NCI-H1436 (cell line): ENCODE measurements at regions not wholly inside any gene's neighbourhood (a gene's known extent, or its start where the extent isn't known, plus 50 kb on each side); places are given as distances from the start of the nearest gene placed in this dataset.
A peak's percentile ranks its signal among the peaks of the same experiment; 100 is the strongest.
"Not testable (repeated sequence)": the region's sequence is repeated elsewhere in the genome, so short reads cannot be mapped to it uniquely, and the experiment has no call there.

Experiments
- DNase-seq: peaks from one replicate; lab custom pipeline; 2025; lab: John Stamatoyannopoulos, UW

DNA sequence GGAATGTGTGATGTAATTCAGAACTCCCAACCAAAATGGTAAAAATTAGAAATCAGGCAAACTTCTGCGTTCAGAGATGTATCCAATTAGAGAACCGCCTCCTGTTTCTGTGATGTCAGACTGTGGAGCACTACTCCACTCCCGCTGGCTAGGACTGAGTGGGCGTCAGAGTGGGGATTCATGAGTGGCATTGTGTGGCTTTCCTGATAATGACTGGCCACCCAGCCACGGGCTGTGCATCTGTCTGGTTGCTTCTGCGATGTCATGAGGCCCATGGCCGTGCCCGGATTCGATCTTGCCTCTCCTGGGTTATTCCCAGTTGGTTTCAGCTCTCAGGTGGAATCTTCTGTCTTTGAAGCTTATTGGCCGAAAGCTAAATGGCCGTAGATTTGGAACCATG lies 87.1 kb upstream of the KCNA1 start:
- DNase-seq: no peak

DNA sequence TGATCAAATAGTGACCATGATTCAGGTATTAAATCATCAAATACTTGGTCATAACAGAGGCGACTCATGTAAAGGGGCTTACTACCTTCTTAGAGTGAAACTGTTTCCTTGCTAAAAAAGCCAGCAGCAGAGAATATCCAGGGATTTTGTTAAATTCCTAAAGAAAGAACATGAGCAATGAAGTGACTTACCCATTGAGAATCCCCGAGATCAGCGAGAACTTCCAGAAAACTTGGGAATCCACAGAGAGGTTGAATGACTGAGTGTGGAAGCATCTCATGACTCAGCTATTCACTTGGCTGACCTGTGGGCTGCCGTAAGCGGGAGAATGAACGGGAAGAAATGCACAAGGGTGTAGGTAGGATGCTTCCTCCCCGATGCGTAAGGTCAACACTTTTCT lies 85.3 kb upstream of the KCNA1 start:
- DNase-seq: no peak

DNA sequence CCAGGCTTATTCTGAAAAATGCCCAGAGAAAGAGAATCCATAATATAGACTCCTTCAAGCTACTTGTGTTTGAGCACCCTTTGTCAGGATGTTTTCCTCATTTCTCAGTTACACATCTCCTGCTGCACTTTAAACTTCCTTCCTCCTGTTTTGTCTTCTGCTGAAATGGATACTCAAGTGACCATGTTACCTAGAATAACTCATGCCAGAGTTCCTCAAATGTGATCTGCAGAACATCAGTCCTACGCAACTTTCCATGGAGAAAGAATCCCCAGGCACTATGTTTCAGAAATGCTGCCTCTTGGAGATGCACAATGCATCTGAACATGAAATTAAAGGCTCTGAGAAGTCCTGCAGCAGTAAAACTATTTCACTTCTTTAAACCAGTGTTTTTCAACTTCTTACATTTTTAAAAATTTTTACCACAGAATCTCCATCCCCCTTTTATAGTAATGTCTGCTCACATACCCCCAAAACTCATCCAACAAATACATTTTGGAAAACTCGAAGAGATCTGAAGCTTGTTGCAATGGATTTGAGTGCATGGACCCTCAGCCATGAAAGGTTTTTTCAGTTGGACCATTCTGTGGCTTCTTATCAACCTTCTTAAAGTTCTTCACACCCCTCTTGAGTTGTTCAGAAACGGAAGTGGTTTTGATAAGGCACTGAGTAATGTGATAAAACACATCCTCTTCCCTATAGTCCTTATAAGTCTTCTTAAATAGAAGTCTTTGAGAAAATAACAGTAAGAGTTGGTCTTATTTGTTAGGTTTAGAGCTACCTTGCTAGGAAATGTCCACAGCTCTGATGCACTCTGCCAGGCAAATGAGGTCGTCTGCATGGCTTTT lies 84.5 kb upstream of the KCNA1 start:
- DNase-seq: no peak

DNA sequence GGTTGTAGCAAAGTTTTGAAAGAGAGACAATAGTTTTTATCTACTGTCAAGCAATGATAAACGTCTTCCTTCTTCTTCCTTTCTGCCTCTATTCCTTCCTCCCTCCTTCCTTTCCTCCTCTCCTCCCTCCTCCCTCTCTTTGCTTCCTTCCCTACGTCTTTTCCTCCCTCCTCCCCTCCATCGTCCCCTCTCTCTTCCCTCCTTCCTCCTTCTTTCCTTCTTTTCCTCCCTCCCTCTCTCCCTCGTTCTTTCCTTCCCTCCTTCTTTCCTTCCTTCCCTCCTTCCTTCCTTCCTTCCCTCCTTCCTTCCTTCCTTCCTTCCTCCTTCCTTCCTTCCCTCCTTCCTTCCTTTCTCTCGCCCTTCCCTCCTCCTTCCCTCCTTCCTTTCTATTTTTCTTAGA lies 82.8 kb upstream of the KCNA1 start:
- DNase-seq: no peak

DNA sequence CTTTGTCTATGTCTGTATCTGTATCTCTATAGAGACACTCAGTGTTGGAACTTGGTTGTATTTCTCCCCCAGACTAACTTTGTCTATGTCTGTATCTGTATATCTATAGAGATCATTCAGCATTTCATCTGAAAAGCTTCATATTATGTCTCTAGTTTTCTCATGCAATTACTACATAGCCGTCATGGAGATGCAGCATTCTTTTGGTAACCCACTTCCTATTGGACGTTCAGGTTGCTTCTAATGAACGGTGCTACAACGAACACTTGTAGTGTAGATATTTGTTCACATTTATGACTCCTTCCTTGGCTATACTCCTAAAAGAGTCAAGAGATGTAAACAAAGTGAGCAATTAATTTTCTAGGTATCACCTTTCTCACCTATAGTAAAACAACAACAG lies 81.5 kb upstream of the KCNA1 start:
- DNase-seq: no peak

DNA sequence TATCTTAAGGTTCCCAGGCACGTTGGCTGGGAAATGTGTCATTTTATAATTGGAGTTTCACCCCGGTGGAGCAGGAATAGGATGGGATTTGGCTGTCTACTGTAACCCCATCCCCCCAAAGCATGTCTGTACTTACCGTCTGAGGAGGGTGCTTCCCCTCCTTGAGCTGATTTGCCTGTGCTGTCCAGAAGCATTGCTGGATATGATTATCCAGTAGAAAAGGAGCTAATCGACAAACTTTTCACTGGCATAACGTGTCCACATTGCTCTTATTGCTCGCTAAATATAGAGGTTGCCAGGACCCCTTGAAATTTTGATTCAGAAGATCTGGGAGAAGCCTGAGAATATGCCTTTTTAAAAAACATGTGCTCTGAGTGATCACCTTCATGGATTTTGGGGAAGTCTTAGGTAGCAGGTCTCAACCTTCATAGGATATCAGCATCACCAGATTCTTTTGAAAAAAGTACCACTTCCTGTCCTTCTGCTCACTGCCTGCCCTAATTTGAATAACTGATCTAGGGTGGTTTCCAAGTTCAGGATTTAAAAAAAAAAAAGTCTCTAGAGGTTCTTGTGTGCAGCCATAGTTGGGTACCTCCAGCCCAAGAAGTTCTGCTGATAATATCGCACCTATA lies 80.4 kb upstream of the KCNA1 start:
- no peak for DNase-seq

DNA sequence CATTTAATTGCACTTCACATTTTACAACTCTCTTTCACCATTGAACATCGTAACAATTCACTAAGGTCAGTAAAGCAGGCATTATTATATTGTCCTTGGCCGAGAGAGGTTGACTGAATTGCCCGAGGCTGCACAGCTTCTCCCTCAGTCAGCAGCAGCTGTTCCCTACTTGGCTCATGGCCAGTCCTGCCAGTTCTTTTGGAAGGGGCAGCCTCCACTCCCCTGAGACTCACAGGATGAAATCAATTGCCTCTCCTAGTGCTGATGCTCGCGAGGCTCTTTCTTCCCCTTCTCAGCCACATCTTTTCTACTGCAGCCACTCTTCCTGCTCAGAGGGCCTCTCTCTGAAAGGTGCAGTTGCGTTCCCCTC lies 79.9 kb upstream of the KCNA1 start:
- DNase-seq: peak; percentile 53

DNA sequence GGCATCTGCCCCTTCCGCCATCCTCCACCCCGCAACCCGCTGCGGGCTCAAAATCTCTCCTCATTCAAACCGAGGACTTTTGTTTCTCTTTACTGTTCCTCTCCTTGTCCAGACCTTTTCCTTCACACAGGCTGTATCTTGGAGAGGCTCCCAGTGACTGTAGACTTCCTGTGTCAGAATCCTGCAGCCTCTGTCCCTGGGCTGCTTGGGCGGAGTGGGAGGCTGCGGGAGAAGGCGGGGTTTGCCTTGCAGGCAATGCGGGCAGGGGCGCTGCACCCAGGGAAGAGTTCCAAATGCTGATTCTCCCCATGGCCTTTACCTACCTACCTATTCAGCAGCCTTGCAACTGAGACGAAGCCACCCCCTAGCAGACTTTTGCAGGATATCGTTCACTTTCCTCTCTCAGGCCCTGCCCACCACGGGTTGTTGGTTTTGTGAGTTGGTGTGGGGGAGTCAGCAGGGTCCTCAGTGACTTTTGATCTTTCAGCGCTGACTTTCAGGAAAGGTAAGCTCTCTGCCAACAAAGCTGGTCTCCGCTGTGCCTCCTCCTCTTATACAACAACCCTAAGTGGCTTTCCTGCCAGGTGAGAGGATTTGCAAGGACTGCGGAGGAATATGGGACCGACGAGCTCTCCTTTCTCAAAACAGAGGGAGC lies 79.0 kb upstream of the KCNA1 start:
- no peak for DNase-seq

DNA sequence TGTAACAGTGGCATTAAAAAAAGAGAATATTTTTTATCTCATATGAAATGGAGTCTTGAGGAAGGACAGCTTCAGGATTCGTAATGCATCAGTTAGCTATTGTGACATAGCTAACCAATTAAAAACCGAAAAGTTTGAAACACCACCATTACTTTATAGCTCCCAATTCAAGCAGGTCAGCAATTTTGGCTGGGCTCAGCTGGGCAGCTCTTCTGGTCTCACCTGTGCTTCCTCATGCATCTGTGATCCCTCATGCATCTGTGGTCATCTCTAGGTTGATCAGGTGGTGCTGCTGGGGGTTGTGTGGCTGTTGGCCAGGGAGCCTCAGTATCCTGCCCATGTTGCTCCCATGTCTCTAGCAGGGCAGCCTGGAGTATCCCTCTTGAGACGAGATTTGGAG lies 76.7 kb upstream of the KCNA1 start:
- no peak for DNase-seq

DNA sequence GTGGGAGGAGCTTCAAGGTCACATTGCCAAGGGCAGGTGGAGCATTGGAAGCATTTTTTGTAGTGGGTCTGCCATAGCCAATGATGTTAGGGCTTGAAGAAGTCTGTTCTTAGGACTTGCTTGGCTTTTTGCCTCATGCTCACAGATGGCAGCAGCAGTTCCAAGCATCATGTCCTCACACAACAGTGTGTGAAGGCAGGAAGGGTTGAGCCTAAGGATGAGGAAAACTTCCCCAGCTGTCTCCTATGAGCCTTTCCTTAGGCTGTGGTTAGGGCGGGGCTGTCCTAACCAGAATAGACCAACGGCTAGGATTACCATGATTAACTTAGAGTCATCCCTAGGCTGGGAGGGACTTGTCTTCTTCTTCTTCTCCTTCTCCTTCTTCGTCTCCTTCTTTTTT lies 76.2 kb upstream of the KCNA1 start:
- DNase-seq: no peak

DNA sequence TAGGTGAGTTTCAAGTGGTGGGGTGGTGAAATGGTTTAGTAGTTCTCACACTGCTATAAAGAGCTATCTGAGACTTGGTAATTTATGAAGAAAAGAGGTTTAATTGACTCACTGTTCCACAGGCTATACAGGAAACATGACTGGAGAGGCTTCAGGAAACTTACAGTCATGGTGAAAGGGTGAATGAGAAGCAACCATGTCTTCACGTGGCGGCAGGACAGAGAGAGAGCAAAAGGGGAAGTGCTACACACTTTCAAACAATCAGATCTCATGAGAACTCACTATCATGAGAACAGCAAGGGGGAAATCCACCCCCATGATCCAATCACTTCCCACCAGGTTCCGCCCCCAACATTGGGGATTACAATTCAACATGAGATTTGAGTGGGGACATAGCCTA lies 67.3 kb upstream of the KCNA1 start:
- not testable (repeated sequence) for DNase-seq

DNA sequence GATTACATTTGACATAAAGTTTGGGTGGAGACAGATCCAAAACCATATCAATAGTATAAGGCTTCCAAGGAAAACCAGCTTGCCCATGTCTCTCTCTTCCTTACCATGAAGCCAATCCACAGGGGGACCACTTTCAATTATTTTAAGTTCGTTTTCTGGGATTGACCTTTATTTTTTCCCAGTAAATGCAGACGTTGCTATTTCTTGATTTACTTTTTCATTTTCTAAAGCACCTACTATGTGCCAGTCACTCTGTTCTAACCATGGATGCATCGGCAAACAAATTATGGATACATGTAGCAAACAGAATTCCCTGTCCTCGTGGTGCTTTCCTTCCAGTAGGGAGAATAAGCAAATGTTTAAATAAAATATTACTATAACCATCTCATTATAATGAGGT lies 65.8 kb upstream of the KCNA1 start:
- DNase-seq: no peak

DNA sequence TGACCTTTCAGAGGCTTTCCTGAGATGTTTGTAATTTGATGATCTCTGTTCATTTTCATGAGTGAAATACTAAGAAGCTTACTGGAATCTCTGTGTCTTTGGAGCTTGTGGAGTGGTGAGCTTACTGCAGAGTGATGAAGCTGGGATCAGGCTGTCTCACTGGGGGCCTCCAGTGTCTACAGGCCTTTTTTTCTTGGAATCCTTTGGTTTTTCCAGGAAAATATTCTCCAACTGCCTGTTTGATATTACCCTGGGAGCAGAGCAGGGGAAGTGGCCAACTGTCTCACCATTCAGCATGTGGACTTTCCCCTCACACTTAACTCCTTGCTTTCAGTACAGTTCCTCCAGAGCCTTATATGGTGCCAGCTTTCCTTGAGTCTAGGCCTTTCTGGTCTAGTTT lies 62.0 kb upstream of the KCNA1 start:
- DNase-seq: no peak

DNA sequence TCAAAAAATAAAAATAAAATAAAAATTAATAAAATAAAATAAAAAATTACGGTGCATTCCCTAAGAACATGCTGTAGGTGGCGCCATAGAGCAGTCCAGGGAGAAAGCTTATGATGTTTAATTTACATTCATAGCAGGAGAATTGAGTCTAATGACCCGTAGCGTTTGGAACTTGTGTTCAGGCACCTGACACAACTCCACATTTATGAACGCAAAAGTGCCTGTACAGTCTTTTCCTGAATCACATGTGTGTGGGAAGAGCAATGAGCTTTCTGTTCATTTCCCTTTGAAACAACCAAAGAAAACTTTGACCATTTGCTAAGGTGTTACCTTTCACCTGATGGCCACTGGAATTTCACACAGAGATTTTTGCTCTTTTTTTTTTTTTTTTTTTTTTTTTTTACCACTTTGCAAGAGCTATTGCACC lies 60.6 kb upstream of the KCNA1 start:
- peak; percentile 5 for DNase-seq

DNA sequence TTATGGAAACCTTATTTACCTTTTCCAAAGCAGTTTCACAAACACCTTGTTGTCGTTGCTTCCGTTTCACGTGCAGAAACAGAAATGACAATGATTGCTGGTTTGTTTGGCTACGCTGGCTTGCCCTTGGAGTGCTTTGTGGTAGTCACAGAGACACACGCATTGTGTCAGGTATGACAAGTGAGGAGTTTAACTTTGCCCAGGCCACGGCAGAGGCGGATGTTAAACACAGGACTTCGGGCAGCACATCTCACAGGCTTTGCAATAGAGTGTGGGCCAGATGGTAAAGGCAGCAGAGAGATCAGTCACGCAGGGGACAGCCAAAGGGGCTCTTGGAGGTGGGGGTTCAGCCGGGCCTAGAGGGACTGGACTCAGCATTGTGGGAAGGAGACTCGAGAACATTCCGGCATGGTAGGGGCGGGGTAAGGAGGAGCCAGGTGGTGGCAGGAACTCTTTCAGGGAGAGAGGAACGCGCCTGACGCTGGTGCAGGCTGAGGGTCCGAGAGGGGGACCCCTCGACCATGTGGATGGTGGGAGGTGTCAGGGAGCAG lies 59.8 kb upstream of the KCNA1 start:
- no peak for DNase-seq

DNA sequence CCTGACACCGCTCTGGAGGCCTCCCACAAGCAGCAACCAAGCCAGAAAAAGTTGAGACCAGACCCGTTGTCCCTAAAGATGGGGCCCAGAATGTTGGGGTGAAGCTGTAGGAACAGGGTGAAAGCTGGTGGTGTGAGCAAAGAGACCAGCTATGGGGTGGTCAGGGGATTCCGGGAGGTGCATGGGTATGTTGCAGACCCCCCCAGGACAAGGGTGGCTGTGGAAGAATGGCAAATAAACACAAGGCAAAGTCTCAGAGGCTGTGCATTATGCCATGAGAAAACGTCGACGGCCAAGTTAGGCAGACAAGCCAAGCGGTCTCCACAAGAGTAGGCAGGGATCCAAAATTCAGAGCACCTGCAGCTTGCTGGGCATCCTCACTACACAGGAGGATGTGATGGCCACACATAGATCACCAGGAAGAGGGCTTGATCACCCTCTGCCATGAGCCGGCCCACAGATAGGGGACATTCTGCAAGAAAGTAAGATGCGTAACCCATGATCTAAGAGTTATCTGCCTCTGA lies 58.8 kb upstream of the KCNA1 start:
- no peak for DNase-seq

DNA sequence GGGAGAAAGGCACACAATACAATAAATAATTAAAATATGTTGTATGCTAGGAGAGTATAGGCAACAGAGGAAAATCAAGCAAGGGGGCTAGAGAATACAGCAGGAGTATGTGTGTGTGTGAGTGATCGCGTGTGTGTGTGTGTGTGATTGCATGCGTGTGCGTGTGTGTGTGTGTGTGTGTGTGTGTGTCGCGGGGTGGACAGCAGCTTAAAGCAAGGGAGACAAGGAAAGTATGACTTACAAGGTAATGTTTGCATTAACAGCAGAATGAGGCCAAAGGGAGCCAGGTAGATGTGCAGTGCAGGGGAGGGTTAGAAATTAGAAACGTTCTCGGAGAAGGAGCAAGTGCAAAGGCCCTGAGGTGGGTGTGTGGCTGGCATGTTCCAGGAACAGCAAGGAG lies 57.4 kb upstream of the KCNA1 start:
- DNase-seq: no peak

DNA sequence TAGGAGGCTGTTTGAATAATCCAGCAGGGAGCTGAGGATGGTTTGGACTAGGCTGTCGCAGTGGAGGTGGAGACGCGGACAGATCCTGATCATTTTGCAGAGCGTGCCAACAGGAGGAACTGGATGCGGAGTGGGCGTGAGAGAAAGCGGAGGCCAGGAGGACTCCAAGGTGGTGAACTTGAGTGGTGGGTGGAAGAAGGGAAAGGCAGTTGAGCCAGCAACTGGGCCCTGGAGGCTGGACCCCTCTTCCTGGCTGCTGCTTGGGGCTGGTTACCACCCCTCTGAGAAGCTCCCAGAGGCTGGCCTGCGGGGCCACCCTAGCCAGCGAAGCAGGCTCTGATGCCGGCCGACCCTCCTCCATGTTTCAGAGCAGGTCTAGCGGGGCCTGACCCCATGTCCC lies 56.8 kb upstream of the KCNA1 start:
- DNase-seq: no peak

DNA sequence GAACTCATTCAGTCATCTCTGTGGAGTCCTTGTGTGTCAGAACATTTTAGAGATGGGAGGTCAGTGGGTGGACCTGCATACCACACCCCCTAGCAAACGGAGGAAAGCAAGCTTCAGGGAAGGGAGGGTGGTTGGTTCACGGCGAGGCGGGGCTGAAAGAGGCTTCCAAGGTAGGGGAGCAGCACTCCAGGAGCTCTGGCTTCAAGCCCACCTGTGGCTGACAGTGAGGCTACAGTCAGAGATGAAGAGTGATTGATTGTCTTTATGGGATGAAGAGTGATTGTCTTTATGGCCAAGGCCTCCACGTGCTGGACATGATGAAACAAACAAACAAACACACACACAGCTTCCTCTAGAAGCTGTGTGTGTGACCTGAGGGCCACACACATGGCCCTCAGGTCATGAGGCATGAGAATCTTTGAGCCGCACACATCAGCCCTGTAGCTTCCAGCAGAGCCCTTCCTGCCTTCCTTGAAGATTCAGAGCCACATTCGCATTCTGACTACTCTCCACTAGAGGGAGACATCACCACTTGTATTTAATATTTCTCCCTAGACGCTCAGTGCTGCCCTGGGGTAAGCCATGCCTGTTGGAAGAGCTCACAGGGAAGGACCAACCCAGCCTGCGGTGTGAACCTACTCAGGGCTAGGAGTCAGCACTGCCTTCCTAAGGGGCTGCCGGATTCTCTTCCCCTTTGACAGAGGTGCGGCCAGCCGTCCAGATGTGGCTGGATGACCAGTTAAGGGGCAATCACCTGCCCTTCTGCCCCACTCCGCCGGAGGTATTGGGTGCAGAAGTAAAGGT lies 54.4 kb upstream of the KCNA1 start:
- peak; percentile 80 for DNase-seq

DNA sequence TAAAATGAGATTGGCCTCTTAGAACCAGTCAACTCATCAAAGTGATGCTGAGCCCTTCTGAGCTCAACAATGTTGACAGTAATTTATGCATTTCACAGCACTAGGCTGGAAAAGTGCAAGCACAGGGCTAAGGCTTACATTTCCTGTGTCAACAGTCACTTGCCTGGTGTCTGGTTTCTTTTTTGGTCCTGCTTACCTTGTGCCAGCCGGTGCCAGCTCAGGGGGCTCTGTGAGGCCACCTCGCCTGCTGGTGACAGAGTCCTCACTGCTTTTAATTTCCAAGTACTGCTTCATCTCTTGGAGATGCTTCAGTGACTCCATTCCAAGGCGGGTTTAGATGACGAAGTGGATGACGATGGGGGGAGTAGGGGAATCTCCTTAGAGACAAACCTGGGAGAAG lies 53.1 kb upstream of the KCNA1 start:
- no peak for DNase-seq

DNA sequence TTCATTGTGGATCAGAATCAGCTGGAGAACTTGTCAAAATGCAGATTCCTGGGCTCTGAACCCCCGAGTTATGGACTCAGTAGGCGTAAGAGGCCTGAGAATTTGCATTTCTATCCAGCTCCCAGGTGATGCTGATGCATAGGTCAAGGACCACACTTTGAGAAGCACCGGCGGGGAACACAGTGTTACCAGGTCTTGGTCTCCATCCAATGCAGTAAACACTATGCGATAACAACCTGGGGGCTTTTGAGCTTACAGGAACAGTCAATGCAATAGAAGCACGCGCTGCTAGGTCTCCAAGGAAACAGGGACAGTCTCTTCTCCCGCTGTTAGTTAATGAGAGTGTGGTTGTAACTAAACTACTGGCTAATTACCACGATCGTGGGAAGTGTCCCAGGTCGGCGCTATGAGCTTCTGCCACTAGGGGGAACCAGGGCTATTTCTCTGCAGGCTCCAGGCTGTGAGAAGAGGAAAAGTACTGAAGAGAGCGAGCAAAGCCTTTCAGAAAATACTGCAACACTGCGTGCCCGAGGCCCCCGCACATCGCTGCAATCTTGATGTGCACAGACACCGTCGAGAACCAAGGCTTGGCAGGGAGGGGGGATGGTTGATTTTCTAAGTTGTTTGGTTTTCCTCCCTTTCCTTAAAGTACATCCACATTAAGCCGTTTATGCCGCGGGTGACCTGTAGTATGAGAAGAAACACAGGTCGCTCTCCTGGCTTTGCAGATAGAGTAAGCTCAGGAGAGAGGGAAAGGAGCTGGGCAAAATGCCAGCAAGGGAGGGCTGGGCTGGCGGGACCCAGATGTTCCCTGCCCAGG lies 52.0 kb upstream of the KCNA1 start:
- DNase-seq: peak; percentile 77
